ENCODE measurements at regions not wholly inside any gene's neighbourhood (a gene's known extent, or its start where the extent isn't known, plus 50 kb on each side); places are given as distances from the start of the nearest gene placed in this dataset.

DNA sequence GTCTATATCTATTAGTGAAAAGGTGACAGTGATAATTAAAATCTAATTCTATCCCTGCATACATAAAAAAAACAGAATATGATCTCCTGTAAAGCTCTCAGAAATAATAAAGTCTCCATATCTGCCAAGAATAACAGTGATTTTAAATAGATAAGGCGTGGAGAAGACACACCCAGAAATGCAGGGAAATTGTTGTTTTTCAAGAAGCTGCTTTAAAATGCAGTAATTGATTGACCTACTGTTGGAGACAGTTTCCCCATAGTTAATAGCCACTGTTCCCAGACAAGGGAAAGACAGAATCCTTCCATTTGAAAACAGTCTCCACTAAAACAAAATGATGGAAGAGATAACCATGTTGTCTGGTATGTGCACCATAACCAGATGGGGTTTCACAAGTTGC, 571.5 kb upstream of the CDH5 start:
- DNase-seq (ENCODE audit: low read depth) = no peak

DNA sequence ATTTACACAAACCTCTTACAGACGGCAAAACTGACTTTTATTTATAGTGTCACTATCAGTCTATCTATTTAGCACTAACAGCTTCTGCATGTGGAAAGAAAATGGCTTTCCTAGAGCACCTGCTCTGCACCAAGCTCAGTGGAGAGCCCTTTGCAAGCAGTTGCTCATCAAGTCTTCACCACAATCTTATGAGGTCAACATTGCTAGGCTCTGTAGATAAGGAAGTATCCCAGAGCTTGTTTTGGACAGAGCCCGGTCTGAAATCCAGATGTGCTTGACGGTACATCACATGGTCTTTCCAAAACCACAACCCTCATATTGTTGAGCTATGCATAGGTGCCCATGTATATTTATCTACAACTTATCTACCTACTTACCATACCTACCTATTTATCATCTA, 572.7 kb upstream of the CDH5 start:
- DNase-seq (ENCODE audit: low read depth) = no peak

DNA sequence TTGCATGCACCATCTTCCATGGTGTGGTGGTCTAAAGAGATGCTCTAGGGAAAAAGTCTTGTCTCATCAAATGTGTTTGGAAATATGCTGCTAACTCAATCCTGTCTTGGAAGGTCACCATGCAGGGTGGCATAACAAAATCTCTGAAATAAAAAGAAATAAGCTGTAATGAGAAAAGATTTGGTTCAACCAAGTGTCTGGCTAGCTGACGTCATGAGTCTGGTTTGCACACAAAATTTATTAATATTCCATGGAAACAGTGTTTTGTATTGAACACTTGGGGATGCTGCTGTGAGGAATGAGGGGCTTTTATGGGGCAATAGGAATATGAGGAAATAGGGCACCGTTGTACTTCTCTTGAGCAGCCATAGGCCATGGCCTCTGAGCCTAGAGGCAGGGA, 575.7 kb upstream of the CDH5 start:
- no peak for DNase-seq (ENCODE audit: low read depth)

DNA sequence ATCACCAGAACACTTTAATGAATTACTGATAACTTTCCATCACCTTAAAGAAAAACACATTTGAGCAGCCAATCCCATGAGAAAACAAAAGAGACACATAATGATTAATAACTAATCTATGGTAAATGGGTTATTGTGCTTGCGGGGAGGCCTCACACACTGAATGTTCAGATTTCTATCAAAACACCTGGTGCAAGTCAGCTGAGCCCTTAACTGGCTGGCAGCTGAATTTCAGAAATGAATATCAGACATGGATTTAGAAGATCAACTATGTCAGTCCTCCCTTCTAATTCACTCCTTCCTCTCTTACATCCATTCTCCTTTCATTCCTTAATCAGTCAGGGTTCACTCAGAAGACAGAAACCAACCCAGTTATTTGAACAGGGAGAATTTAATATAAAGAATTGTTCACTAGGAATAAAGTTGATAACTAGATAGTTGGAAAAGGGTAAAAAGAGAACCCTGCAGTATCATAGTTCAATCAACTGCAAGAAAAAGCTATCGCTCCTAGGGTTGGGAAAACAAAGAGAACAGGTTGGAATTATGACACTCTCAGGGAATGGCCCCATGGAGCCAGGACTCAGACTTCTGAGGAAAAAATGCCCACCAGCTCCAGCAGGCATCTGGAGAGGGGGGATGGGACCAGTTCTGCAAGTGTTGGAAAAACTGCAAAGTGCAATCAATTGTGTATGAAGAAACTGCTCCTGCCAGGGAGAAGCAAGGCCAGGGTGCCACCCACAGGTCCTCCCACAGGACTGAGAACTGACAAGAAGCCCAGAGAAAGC, 577.1 kb upstream of the CDH5 start:
- DNase-seq (ENCODE audit: low read depth) = no peak

DNA sequence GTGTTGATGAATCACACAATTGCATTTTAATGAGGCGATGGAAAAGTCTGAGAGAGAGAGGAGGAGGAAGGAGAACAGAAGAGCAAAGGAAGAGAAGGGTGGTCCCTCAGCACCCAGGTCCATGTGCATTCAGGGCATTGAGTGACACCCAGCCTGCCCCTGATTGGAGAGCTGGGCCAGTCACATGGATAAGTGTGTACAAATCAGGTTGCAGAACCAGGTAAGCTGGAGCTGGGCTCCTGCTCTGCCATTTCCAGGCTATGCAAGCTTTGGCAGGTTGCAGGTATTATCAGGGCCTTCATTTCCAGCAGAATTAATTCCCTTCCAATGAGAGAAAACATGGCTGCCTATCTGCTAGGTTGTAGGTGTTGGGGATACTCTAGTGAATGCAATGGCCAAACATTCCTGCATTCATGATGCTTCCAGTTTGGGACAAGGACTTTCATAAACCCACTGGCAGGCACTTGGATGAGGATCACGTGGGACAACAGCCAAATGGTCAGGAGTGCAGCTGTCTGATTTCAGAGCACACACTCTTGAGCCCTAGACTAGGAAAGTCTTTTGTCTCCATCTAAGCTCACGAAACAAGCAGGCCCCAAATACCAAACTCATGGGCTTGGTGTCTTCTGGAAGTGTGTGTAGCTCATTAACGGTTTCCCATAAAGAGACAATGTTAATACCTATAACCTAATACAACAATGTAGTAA, 577.9 kb upstream of the CDH5 start:
- no peak for DNase-seq (ENCODE audit: low read depth)

DNA sequence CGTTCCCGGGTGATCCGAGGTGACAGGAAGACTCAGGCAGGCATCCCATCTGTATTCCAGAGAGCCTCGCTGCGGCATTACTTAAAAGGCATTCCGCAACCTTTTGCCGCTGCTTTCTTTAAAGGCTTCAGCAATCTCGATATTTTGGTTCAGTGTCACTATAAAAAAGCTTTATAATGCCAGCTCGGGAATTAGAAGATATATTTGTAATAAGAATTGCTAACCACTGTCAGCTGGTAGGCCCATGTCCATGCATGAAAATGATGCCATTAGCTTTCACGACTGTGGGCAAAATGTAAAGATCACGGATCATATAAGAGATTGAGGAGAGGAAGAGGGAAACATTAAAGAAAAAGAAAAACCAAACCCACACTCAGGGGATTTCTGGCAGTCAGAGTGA, 578.6 kb upstream of the CDH5 start:
- DNase-seq (ENCODE audit: low read depth) = no peak

DNA sequence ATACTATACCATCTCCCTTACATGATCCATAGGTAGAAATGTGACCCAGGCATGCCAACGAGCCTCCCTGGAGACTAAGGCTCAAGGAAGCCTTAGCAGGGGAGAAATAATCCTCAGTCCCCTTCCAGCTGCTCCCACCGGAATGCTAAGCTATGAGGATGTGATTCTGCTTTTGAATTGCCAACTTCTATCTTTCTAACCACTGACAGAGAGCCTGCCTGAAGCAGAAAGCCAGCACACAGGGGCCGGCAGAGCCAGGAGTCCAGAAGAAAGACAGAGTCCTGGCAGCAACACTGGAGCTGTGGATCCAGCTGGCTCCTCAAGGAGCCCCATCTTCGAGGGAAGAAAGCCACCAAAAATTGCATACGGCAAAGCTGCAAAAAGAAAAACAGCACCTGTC, 579.6 kb upstream of the CDH5 start:
- DNase-seq (ENCODE audit: low read depth) = no peak

DNA sequence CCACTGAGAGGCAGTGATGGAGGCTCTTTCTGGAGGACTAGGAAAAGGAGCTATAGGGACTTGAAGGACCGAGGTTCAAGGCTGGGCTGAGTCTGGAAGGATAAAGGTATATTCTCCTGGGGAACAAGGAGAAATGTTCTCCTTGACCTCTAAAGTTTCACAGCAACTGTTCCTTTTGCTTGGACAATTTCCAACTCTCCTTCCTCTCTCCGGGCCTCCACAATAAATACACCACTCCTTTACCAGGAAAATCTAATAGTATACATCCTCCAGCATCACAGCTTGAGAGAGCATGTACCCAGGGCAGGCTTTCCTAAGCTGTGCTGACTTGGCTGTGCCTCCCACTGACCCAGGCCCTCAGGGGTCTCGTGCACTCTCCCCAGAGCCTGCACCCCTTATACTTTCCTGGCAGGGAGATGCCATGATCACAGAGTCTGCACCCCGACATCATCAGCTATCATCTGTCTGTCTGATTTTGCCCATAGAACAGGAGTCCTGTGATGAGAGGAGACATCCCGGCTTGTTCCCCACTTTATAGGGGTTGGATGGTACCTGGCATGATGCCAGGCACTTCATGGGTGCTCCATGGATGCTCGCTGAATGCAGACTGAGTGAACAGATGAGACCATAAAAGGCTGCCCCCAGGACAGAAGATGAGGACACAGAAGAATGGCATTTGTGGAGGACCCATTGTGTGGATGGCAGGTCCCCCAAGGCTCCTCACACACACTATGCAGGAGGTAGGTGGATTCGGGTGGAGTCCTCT, 582.6 kb upstream of the CDH5 start:
- DNase-seq (ENCODE audit: low read depth) = no peak

DNA sequence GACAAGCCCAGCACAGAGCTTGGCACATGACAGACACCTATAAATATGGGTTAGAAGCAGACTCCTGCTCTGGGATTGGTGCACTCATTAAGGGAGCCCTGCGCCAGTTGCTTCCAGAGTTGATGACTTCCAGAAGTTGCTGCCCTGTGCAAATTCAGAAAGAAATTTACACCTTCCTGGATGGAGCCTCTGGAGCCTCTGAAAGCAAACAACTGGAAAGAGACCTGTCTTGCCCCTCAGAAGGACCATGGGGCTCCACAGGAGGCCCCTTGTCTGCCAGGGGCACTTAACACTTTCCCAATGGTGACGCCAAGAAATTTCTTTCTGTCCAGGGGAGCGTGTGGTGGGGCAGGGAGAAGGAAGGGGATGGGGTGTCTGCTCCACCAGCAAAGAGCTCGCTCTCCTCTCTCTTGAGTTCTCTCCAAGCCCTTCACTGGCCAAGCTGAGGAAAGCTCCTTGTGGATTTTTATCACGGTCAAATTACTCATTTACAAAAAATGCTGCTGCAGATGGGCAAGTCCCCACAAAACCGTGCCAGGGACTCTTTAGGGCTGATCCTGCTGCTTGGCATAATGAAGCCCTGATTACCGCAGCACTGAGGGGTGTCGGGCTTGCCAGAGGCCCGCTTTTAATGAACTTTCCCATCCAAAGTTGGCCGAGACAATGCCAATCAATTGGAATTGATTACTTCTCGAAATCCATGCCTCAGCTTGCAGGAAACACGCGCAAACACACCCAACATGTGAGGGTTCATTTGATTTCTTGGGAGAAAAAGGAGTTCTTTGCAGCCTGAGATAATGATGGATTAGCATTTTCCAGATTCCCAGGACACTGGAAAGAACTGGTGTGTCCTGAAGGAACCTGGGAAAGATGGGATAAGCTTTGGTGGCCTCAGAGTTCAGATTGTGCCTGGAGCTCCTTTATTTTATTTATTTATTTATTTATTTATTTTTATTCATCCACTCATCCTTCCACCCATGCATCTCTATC, 583.6 kb upstream of the CDH5 start:
- peak; percentile 62 for DNase-seq (ENCODE audit: low read depth)

DNA sequence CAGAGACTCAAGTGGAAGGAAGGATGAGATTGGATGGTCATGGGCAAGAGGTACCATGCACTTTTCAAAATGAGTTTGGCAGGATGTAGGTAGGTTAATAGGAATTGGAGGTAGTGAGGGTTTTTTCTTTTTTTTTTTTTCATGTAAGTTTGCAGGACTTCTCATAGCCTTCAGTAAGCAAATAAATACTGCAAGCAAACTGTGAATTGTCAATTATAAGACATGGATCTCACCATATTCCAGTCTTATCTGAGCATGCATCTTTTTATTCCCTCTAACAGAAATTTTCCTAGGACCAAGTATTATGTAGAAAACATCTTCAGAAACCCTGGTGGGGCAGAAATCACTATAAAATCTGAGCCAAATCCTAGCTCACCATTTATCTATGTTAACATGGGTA, 584.6 kb upstream of the CDH5 start:
- DNase-seq (ENCODE audit: low read depth) = no peak

DNA sequence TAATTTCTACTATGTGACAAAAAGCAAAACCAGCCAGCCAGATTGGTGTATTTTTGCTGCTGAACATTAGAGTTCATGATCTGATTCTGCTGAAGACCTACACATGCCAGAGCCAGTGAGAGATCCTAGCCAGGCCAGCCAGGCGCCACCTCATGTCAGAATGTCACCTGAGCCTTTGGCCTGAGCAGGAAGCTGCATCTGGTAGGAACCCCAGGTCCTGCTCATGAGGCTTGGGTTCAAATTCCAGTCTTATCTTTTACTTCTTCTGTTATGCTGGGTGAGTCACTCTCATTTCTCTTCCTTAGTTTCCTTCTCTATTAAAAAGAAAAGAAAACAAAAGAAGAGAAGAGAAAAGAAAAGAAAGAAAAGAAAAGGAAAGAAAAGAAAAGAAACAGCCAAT, 585.1 kb upstream of the CDH5 start:
- DNase-seq (ENCODE audit: low read depth) = no peak

DNA sequence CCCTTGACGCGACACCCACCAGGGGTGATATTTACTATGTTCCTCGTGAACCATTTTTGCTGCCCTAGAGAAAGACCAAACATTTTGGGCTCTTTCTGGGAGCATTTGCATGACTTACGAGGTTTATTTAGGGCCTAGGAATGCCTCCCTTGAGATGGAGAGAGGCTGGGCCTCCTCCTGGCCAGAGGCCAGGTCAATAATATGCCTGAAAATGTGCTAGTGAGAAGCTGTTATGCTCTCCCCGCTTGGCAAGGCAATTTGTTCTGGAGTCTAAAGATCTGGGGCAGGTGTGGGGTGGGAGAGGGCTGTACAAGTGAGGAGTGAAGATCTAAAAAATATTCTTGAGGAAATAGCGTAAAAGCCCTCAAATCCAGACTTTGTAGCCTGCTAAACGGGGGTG, 587.3 kb upstream of the CDH5 start:
- no peak for DNase-seq (ENCODE audit: low read depth)

DNA sequence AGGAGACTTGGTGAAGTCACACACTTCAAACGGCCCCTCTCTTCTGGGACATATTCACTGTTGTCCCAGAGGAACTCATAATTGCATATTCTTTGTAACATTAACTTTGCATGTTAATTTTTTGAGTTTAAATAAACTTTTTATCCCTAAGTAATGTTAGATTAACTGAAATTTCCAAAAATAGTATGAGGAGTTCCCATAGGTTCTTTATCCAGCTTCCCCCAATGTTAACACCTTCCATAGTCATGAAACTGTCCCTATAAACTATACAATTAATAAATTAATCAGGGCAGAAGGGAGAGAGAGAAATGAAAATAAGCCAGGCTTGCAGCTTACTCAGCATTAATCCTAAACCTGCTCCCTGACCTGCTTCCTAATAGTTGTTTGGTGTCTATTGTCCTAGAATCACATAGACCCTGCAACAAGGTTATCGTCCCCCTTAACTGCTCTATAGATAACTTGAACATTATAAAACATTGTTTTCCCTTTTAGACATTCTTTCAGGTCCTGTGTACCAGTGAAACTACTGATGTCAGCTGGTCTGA, 589.8 kb upstream of the CDH5 start:
- no peak for DNase-seq (ENCODE audit: low read depth)

DNA sequence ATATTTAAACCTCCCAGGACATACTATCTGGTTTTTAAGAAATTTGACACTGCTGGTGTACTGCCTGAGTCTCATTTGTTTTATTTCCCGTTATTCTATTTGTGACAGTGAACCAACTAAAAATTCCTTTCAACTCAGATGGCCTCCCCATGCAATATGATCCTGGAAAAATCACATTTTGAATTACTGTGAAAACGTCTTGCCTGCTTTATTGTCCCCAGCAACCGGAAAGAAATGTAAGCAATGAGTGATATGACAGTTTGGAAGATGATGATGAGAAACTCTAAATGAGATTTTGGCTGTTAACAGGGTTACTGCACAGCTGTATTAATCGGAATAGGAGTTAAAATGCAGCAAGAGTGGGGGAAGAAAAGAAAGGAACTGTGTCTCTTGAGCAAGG, 590.7 kb upstream of the CDH5 start:
- DNase-seq (ENCODE audit: low read depth) = no peak

DNA sequence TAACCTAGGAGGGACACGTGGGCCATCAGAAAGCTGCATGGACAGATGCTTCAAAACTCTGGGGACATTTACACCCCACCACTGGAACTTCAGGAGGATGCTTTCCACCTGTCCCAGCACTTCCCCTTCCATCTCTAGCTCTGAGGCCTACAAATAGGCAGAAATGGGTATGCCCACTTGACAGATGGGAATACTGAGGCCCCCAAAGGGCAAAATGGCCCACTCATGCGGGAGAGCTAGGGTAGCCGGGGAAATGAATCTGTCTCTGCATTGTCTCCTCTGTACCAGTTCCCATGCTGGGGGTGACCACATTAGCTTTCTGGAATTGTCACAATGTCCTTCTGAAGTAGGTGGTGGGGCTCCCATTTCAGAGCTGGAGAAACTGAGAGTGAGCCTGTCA, 592.1 kb upstream of the CDH5 start:
- DNase-seq (ENCODE audit: low read depth) = no peak

DNA sequence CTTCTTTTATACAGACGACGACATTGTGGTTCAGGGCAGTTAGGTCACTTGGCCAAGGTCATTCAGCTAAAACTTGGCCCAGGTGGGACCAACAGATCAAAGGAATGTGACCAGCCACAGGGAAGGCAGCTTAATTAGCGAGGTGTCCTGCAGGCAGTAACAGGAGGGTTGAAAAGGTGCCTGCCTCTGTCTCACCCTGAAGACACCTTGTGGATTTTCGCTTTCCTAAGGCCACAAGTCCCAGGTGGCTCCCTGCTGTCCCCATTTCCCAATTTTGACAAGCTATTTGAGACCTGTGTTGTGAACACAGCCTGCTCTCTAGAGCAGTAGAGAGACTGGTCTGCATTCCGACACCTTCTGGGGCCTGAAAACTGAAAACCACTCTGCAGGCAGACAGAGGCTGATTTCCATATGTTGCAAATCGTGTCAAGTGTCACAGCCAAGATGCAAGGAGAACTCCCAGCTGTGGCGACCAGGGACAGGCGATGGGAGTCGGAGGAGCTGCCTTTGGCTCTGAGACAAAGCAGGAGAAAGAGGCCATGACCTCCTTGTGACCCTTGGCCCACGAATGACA, 593.1 kb upstream of the CDH5 start:
- DNase-seq (ENCODE audit: low read depth) = no peak

DNA sequence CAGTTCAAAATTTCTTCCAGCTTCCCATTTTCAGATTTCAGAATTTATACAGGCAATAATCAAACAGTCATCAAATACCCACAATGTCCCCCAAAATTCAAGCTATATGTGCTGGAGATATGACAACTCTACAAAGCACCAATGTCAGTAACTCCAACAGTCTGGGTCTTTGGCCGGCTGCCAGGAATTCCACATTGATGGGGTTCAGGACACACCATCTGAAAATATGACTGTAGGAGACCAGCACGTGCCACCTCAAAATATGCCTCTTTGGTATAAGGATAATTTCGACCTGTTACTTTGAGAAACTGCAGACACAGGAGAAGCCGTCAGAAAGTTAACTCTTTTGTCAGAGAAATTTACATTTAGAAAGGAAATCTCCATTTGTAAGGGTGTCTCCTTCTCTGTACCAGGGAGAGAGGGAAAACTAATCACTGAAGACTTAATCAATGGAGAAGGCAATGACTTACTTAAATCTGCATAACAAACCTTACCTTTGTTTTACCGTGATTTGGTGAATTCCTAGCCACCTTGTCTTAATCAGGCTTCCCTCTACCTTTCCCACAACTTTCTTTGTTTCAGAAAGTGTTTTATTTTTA, 594.3 kb upstream of the CDH5 start:
- DNase-seq (ENCODE audit: low read depth) = no peak

DNA sequence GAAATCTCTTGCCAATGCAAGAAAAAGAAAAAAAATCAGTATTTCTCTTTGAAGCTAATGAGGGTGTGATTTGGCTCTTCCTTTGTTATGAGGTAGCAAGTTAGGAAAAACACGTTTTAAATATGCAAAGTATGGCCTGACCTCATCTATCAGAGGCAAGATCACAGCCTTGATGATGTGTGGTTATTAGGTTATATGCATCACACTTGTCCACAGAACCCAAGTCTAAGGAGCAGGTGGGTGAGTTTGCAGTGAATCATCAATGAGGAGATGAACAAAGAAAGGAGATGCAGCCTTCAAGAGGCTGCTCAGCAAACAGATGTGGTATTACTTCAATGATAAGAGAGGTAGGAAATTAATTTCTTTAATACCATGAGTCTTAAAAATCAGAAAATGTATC, 594.8 kb upstream of the CDH5 start:
- DNase-seq (ENCODE audit: low read depth) = no peak

DNA sequence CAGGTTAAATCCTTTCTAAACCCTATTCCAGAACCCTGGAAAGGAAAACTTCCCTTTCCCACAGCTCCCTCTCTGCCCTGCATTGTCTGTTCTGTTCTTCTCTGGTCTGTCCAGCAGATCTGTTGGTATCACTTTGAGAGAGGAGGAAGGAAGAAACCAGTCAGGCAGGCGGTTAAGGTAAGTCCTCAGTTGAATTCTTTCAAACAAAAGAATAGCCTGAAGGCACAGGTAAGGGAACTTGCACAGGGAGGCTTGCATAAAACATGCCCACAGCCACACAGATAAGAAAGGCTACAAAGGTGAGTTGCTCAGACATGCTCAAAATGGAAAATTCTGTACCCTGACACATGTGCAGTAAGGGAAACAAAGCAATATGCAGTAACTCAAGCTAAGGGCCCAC, 595.7 kb upstream of the CDH5 start:
- no peak for DNase-seq (ENCODE audit: low read depth)

DNA sequence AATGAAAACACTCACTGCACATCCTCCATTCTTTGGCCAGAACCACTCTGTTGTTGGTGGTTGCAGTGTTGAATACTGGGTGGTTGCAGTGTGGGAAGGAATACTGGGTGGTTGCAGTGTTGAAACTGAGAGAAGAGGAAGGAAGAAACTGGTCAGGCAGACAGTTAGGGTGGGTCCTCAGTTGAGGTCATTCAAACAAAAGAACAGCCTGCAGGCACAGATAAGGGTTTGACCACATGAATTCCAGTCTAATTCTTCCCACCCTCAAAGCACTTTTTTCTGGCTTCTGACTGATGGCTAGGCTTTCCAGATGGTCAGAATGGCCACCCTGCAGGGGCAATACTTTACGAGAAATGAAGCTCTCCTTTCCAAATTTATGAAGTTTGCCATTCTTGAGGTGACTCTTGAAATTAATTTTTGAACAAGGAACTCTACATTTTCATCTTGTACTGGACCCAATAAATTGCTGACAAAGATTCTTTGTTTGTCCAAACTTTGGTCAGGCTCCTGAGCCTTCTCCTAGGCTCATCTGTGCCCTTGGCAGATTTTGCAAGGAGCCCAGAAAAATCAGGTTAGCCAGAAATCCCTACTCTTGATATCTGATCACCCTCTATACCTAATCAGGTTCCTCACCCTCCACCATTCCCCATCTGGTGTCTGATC, 596.6 kb upstream of the CDH5 start:
- DNase-seq (ENCODE audit: low read depth) = no peak

All from fibroblast of gingiva (primary cell).